HEK293 (cell line): ENCODE measurements at regions not wholly inside any gene's neighbourhood (a gene's known extent, or its start where the extent isn't known, plus 50 kb on each side); places are given as distances from the start of the nearest gene placed in this dataset.
A peak's percentile ranks its signal among the peaks of the same experiment; 100 is the strongest.

Source experiments
- CTCF ChIA-PET: fragments of 350-600 bp; formaldehyde crosslinking; extraction: SDS; loops from one replicate; lab custom pipeline; 2021; ENCODE audit warnings: antibody characterized with exemption; lab: Yijun Ruan, JAX
- POLR2A ChIA-PET: fragments of 300-600 bp; formaldehyde crosslinking; extraction: SDS; loops from one replicate; lab custom pipeline; 2020; ENCODE audit warnings: antibody characterized with exemption, inconsistent platforms; lab: Yijun Ruan, JAX
- H3K27ac ChIP-seq: fragments of 200-500 bp; sonication (Bioruptor generic); 2 replicates; pipeline ENCODE4 v1.5.1; 2014; ENCODE audit warnings: low read depth, low read length, control low read depth, inconsistent platforms; ENCODE audit errors: extremely low read depth
- H3K36me3 ChIP-seq, 2 experiments: fragments of 200-500 bp in 1 of 2; sonication (Bioruptor generic) in 1 of 2; 1 replicate in 1 of 2; 2 replicates in 1 of 2; pipeline ENCODE4 v1.5.1; 2014 to 2017; ENCODE audit warnings: inconsistent platforms in 2 of 2, low read length in 2 of 2; ENCODE audit not compliant: control insufficient read depth in 2 of 2, insufficient read depth in 1 of 2
- H3K4me1 ChIP-seq: fragments of 200-500 bp; sonication (Bioruptor generic); 2 replicates; pipeline ENCODE4 v1.5.1; 2014; ENCODE audit warnings: mild to moderate bottlenecking, low read length, inconsistent platforms; ENCODE audit not compliant: control insufficient read depth, insufficient read depth
- H3K4me3 ChIP-seq: 2 replicates; pipeline ENCODE4 v1.5.1; 2011; ENCODE audit warnings: low read depth, mild to moderate bottlenecking, control low read depth, low read length, moderate library complexity
- H3K9me3 ChIP-seq: fragments of 200-500 bp; sonication (Bioruptor generic); 2 replicates; pipeline ENCODE4 v1.5.1; 2014; ENCODE audit warnings: low read depth, low read length, inconsistent platforms; ENCODE audit not compliant: control insufficient read depth, insufficient read depth
- KLF8 ChIP-seq: fragments of 450-650 bp; formaldehyde crosslinking; IDR thresholded peaks from 2 replicates; pipeline ENCODE4 v1.5.1; 2016; ENCODE audit warnings: missing biosample characterization, missing genetic modification characterization
- OSR2 ChIP-seq: fragments of 450-650 bp; formaldehyde crosslinking; IDR thresholded peaks from 2 replicates; pipeline ENCODE4 v1.5.1; 2016; ENCODE audit warnings: missing biosample characterization, missing genetic modification characterization
- ZBTB48 ChIP-seq: fragments of 450-650 bp; formaldehyde crosslinking; IDR thresholded peaks from 2 replicates; pipeline ENCODE4 v1.5.1; 2016; ENCODE audit warnings: missing biosample characterization, missing genetic modification characterization
- ZNF114 ChIP-seq: fragments of 450-650 bp; formaldehyde crosslinking; IDR thresholded peaks from 2 replicates; pipeline ENCODE4 v1.5.0; 2017; ENCODE audit warnings: missing biosample characterization, missing genetic modification characterization
- ZNF157 ChIP-seq: fragments of 450-650 bp; formaldehyde crosslinking; IDR thresholded peaks from 2 replicates; pipeline ENCODE4 v1.5.1; 2016; ENCODE audit warnings: missing biosample characterization, missing genetic modification characterization
- ZNF274 ChIP-seq, 2 experiments: fragments of 200-500 bp in 1 of 2; fragments of 450-650 bp in 1 of 2; sonication (Bioruptor generic) in 1 of 2; formaldehyde crosslinking in 1 of 2; IDR thresholded peaks; 2 replicates each; pipeline versions ENCODE4 v1.5.1 to v1.6.1; 2014 to 2016; ENCODE audit warnings: borderline replicate concordance in 1 of 2, inconsistent platforms in 1 of 2, low read length in 1 of 2, missing biosample characterization in 1 of 2, missing genetic modification characterization in 1 of 2
- ZNF302 ChIP-seq: fragments of 450-650 bp; formaldehyde crosslinking; IDR thresholded peaks from 2 replicates; pipeline ENCODE4 v1.5.1; 2016; ENCODE audit warnings: missing biosample characterization, missing genetic modification characterization, low read depth
- ZNF354C ChIP-seq: fragments of 450-650 bp; formaldehyde crosslinking; IDR thresholded peaks from 2 replicates; pipeline ENCODE4 v1.5.1; 2016; ENCODE audit warnings: missing biosample characterization, missing genetic modification characterization, low read depth, borderline replicate concordance
- ZNF404 ChIP-seq: fragments of 450-650 bp; formaldehyde crosslinking; IDR thresholded peaks from 2 replicates; pipeline ENCODE4 v1.5.1; 2017; ENCODE audit warnings: missing biosample characterization, missing genetic modification characterization
- ZNF510 ChIP-seq: fragments of 450-650 bp; formaldehyde crosslinking; IDR thresholded peaks from 2 replicates; pipeline ENCODE4 v1.5.1; 2018; ENCODE audit warnings: mild to moderate bottlenecking, missing genetic modification characterization, missing biosample characterization; ENCODE audit not compliant: insufficient replicate concordance
- ZNF530 ChIP-seq: fragments of 450-650 bp; formaldehyde crosslinking; IDR thresholded peaks from 2 replicates; pipeline ENCODE4 v1.5.1; 2016; ENCODE audit warnings: low read depth, missing biosample characterization, missing genetic modification characterization
- ZNF560 ChIP-seq: fragments of 450-650 bp; formaldehyde crosslinking; IDR thresholded peaks from 2 replicates; pipeline ENCODE4 v1.5.1; 2017; ENCODE audit warnings: missing biosample characterization, missing genetic modification characterization, borderline replicate concordance
- ZNF76 ChIP-seq: fragments of 450-650 bp; formaldehyde crosslinking; IDR thresholded peaks from 2 replicates; pipeline ENCODE4; 2016; ENCODE audit warnings: low read depth, missing biosample characterization, missing genetic modification characterization, borderline replicate concordance
- ZSCAN16 ChIP-seq: fragments of 450-650 bp; formaldehyde crosslinking; IDR thresholded peaks from 2 replicates; pipeline ENCODE4 v1.5.1; 2016; ENCODE audit warnings: missing biosample characterization, missing genetic modification characterization
- TF ChIP-seq, protein P1 (sequence below): fragments of 450-650 bp; formaldehyde crosslinking; IDR thresholded peaks from 2 replicates; pipeline ENCODE4 v1.5.1; 2017; ENCODE audit warnings: missing biosample characterization, missing genetic modification characterization
- TF ChIP-seq, protein P2 (sequence below): fragments of 450-650 bp; formaldehyde crosslinking; IDR thresholded peaks from 2 replicates; pipeline ENCODE4 v1.5.1; 2016; ENCODE audit warnings: missing biosample characterization, missing genetic modification characterization
- TF ChIP-seq, protein P3 (sequence below): fragments of 450-650 bp; formaldehyde crosslinking; IDR thresholded peaks from 2 replicates; pipeline ENCODE4 v1.5.1; 2017; ENCODE audit warnings: missing biosample characterization, mild to moderate bottlenecking, missing genetic modification characterization, moderate library complexity
- TF ChIP-seq, protein P4 (sequence below): fragments of 450-650 bp; IDR thresholded peaks from 2 replicates; pipeline ENCODE4 v1.5.1; 2018; ENCODE audit warnings: missing biosample characterization, mild to moderate bottlenecking, missing genetic modification characterization
- TF ChIP-seq, protein P5 (sequence below): fragments of 450-650 bp; formaldehyde crosslinking; IDR thresholded peaks from 2 replicates; pipeline ENCODE4 v1.5.1; 2017; ENCODE audit warnings: missing biosample characterization, missing genetic modification characterization

DNA sequence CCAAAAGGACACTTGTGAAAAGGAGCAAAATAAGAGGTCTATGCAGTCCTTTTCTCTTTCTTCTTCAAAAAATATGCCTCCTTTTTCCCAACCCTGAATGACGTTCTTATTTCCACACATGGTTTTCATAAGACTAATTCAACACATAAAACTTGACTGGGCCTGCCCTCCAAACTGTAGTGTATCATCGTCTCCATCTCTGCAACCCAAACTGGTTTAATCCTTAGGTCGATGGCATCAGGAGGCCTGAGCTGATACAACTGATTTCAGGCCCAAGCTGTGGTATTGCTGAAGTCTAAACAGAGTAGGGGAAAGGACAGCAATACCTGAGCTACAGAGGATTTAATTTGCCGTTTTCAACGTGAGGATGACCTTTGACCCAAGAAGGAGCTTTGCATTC lies 130.0 kb upstream of the MTNR1B start:
- ChIA-PET CTCF (interaction anchor here (0.7 kb wide), 1 partner anchor 10 kb away, joined by 5 read pairs; no protein-coding TSS in a partner anchor), POLR2A (no interaction called here)
- TF ChIP-seq ZNF302 (tag by site-specific recombination) (no peak), ZNF560 (tag by site-specific recombination) (no peak), KLF8 (tag by site-specific recombination) (no peak), ZNF510 (tag by site-specific recombination) (no peak), ZNF76 (no peak), ZNF114 (tag by site-specific recombination) (no peak), ZNF157 (tag by site-specific recombination) (no peak)
- TF ChIP-seq, protein P1, sequence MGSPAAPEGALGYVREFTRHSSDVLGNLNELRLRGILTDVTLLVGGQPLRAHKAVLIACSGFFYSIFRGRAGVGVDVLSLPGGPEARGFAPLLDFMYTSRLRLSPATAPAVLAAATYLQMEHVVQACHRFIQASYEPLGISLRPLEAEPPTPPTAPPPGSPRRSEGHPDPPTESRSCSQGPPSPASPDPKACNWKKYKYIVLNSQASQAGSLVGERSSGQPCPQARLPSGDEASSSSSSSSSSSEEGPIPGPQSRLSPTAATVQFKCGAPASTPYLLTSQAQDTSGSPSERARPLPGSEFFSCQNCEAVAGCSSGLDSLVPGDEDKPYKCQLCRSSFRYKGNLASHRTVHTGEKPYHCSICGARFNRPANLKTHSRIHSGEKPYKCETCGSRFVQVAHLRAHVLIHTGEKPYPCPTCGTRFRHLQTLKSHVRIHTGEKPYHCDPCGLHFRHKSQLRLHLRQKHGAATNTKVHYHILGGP (tag by site-specific recombination) = no peak
- TF ChIP-seq, protein P2, sequence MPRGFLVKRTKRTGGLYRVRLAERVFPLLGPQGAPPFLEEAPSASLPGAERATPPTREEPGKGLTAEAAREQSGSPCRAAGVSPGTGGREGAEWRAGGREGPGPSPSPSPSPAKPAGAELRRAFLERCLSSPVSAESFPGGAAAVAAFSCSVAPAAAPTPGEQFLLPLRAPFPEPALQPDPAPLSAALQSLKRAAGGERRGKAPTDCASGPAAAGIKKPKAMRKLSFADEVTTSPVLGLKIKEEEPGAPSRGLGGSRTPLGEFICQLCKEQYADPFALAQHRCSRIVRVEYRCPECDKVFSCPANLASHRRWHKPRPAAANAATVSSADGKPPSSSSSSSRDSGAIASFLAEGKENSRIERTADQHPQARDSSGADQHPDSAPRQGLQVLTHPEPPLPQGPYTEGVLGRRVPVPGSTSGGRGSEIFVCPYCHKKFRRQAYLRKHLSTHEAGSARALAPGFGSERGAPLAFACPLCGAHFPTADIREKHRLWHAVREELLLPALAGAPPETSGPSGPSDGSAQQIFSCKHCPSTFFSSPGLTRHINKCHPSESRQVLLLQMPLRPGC (tag by site-specific recombination) = no peak
- Histone ChIP-seq H3K4me3 (no peak overlapping the region), H3K36me3 (peaks cover 0 to 4% of the 10 kb centered on the region in 2 experiments; a peak in 1 of 3 replicates), H3K4me1 (peaks cover 10% of the 10 kb centered on the region), H3K27ac (peak overlapping the region; percentile 78), H3K9me3 (no peaks in the 10 kb centered on the region)

DNA sequence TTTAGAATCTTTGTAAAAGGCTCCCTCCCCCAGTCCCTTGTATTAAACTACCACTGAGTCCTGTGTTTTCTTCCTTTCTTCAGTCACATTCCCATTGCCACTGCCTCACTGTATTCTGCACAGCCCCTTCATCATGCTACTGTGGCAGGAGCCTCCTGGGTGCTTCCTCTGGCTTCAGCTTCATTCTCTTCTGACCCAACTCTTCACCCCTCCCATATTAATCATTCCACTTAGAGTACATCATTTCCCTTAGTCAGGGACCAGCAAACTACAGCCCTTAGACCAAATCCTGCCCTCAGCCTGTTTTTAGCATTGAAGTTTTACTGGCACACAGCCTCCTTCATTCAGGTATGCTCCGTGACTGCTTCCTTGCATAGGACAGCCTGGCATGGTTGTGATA lies 127.7 kb upstream of the MTNR1B start:
- ChIA-PET CTCF (no interaction called here), POLR2A (no interaction called here)
- TF ChIP-seq ZNF404 (no peak), ZBTB48 (tag by site-specific recombination) (peak; percentile 27; the same call in 1 of the 2 replicates), OSR2 (peak; percentile 71)
- H3K27ac ChIP-seq = no peak overlapping the region; the same call in 1 of the 2 replicates
- H3K4me3 ChIP-seq = no peak overlapping the region
- H3K9me3 ChIP-seq = no peaks in the 10 kb centered on the region
- H3K36me3 ChIP-seq = peaks cover 0 to 7% of the 10 kb centered on the region in 2 experiments; a peak in 1 of 3 replicates
- H3K4me1 ChIP-seq = peaks cover 17% of the 10 kb centered on the region

DNA sequence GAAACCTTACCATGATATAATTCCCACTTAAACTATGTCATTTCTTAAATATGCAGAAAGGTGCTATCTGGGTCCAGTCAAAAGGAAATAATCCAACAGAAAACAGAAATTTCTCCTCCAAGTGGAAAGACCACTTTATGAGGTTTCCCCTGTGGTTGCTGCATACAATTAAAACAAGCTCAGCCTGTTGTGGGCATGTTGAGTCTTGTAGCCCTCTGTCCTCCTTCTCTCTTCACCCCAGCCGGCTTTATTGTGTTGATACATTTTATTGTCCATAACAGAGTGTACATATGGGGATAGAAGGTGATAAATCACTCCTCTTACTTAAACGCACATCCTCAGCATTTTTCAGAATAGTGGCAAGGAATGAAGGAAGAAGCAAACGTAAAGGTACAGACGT lies 126.0 kb upstream of the MTNR1B start:
- CTCF ChIA-PET = no interaction called here
- POLR2A ChIA-PET = no interaction called here
- Histone ChIP-seq H3K27ac (peak overlapping the region; percentile 74), H3K4me3 (no peak overlapping the region), H3K4me1 (peaks cover 17% of the 10 kb centered on the region), H3K9me3 (no peaks in the 10 kb centered on the region), H3K36me3 (peaks cover 0 to 7% of the 10 kb centered on the region in 2 experiments; a peak in 1 of 3 replicates)
- 0 out of 2 replicates have a peak, but pooled peaks have one; percentile 11 for TF ChIP-seq ZSCAN16 (tag by site-specific recombination)
- TF ChIP-seq ZNF76 = no peak
- TF ChIP-seq, protein P3, sequence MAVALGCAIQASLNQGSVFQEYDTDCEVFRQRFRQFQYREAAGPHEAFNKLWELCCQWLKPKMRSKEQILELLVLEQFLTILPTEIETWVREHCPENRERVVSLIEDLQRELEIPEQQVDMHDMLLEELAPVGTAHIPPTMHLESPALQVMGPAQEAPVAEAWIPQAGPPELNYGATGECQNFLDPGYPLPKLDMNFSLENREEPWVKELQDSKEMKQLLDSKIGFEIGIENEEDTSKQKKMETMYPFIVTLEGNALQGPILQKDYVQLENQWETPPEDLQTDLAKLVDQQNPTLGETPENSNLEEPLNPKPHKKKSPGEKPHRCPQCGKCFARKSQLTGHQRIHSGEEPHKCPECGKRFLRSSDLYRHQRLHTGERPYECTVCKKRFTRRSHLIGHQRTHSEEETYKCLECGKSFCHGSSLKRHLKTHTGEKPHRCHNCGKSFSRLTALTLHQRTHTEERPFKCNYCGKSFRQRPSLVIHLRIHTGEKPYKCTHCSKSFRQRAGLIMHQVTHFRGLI (tag by site-specific recombination) = no peak
- no peak for TF ChIP-seq ZNF530 (tag by site-specific recombination)
- no peak for TF ChIP-seq ZNF274 (IDR thresholded peaks at IDR 0.05; ENCODE audit: low read length)
- TF ChIP-seq ZNF274 (tag by site-specific recombination; IDR thresholded peaks at IDR 0.05; ENCODE audit: borderline replicate concordance) = no peak
- TF ChIP-seq, protein P4, sequence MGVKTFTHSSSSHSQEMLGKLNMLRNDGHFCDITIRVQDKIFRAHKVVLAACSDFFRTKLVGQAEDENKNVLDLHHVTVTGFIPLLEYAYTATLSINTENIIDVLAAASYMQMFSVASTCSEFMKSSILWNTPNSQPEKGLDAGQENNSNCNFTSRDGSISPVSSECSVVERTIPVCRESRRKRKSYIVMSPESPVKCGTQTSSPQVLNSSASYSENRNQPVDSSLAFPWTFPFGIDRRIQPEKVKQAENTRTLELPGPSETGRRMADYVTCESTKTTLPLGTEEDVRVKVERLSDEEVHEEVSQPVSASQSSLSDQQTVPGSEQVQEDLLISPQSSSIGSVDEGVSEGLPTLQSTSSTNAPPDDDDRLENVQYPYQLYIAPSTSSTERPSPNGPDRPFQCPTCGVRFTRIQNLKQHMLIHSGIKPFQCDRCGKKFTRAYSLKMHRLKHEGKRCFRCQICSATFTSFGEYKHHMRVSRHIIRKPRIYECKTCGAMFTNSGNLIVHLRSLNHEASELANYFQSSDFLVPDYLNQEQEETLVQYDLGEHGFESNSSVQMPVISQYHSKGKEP (tag by site-specific recombination) = peak; percentile 86
- TF ChIP-seq, protein P5, sequence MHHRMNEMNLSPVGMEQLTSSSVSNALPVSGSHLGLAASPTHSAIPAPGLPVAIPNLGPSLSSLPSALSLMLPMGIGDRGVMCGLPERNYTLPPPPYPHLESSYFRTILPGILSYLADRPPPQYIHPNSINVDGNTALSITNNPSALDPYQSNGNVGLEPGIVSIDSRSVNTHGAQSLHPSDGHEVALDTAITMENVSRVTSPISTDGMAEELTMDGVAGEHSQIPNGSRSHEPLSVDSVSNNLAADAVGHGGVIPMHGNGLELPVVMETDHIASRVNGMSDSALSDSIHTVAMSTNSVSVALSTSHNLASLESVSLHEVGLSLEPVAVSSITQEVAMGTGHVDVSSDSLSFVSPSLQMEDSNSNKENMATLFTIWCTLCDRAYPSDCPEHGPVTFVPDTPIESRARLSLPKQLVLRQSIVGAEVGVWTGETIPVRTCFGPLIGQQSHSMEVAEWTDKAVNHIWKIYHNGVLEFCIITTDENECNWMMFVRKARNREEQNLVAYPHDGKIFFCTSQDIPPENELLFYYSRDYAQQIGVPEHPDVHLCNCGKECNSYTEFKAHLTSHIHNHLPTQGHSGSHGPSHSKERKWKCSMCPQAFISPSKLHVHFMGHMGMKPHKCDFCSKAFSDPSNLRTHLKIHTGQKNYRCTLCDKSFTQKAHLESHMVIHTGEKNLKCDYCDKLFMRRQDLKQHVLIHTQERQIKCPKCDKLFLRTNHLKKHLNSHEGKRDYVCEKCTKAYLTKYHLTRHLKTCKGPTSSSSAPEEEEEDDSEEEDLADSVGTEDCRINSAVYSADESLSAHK = peak; percentile 91
- no peak for TF ChIP-seq ZNF354C (tag by site-specific recombination)
- TF ChIP-seq, protein P2 (tag by site-specific recombination) = no peak
